ENCODE measurements at regions not wholly inside any gene's neighbourhood (a gene's known extent, or its start where the extent isn't known, plus 50 kb on each side); places are given as distances from the start of the nearest gene placed in this dataset.
"Not testable (repeated sequence)": the region's sequence is repeated elsewhere in the genome, so short reads cannot be mapped to it uniquely, and the experiment has no call there.

DNA sequence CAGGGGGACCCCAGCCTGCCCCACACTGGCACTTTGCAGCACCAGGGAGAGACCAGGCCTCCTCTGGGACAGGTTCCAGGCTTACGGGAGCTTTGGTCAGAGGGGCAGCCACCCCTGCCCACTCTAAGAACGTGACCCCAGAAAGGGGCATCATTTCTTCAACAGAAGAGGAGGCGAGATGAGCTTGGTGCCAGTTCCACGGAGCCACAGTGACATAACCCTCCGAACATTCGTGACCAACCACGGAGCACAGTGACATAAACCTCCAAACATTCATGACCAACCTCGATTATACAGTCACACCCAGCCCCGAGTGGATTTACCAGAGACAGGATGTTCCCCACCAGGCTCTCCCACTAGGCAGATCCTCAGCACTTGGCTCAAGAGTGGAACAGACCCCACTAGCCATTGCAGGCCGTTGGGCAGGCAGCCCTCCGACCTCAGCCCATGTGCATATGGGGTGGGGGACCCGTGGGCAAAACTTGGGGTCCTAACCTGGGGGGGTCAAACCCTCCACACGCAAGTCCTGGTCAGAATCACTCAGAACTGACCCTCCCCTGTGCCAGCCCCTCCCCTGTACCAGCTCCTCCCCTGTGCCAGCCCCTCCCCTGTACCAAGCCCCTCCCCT lies 112.9 kb downstream of the METRNL start:
- DNase-seq (ENCODE audit: low spot score): no peak

GRCh38 chr17:83192789-83193335 lies 113.5 kb downstream of the METRNL start:
- not testable (repeated sequence) for DNase-seq (ENCODE audit: low spot score)

DNA sequence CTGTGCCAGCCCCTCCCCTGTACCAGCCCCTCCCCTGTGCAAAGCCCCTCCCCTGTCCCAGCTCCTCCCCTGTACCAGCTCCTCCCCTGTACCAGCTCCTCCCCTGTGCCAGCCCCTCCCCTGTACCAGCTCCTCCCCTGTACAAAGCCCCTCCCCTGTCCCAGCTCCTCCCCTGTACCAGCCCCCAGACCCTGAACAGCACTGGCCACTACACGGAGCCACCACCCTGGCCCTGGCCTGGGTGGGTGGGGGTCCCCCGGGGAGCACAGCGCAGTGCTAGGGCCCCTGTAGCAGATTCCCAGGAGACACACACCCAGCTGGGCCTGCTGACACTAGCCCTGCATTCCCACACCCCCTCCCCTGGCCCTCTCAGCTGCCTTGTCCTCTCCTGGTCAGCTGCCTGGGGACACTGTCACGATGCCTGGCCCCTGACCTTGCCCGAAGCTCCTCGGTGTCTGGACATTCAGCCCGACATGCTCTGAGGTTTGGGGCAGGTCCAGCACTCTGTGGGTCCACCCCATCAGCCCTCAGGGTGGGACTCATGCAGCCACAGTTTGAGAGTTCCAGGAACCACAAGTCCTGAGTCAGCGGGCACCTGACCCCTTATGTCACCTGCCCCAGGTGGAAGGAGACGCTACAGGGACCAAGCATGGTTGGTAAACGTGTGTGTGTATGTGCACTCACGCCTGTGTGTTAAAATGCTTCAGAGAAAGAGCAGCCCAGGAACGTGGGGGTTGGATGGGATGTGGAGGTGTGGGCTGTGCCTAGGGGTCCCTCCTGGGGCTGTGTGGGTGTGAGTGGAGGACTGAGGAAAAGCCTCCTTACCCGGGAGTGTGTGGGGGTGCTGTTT lies 114.2 kb downstream of the METRNL start:
- peak; percentile 58 for DNase-seq (ENCODE audit: low spot score)

- DNase-seq (ENCODE audit: low spot score): no peak
Observed at GRCh38 chr17:83194186-83194561, 114.8 kb downstream of the METRNL start.

DNA sequence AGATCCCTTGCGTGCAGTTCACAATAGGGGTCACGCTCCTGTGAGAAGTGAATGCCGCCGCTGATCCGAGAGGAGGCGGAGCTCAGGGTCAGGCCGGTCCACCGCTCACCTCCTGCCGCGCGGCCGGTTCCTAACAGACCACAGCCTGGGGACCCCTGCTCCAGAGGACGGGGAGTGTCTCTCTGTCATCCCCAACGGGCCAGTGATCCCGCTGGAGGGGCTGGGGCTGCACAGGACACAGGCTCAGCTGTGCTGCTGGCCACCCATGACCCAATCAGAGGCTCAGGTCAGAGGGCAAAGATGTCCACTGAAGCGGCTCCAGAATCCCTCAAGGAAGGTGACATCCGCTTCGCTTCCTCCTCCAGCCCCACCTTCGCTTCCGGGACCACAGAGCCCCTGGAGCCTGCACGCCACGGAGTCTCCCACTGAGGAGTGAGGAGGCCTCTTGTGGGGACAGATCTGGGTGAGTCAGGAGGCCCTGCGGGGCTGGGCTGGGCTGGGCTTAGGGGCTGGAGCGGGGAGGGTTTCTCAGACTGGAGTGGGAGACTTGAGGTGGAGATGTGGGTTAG lies 115.4 kb downstream of the METRNL start:
- DNase-seq (ENCODE audit: low spot score): no peak

GRCh38 chr17:83195330-83196023 lies 116.1 kb downstream of the METRNL start:
- DNase-seq (ENCODE audit: low spot score): no peak

GRCh38 chr17:83196024-83196365 lies 116.6 kb downstream of the METRNL start:
- DNase-seq (ENCODE audit: low spot score): no peak

- DNase-seq (ENCODE audit: low spot score): no peak
Observed at GRCh38 chr17:83196366-83196765, 117.0 kb downstream of the METRNL start.

DNA sequence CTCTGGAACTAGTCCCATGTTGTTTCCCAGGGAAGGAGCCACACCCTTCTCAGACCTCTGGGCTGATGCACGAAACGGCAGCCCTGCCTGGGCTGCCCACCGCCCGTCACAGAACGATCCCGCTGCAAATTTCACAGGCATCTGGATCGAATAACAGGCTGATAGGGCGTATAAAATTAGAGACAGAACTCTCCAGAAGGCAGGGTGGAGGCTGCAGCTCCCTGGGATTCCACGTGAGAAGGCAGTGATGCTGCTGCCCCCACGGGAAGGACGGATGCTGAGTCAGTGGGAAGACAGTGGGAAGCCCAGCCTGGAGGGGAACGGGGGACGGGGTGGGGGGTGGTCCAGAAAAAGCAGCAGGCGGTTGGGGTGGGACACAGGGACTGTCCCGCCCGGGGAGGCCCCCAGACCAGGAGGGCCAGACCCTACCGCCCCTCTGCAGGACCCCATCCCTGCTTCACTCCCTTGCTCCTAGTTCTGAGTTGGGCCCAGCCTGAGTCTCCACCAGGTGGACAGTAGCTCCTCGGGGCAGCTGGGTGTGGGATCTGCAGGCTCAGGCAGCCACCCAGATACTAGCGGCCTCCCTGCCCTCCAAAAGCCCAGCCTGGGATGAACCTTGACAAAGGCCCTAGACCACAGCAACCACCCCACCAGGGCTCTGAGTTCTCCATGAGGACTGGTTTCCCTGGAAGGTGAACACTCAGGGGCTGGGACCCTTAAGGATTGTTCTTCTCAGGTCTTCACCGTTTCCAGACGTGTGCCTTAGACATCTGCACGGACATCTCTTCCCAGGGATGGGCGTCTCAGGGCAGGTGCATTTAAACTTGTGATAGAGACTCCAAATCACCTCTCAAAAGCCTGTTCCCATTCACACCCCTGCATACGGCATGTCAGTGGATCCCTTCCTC lies 117.8 kb downstream of the METRNL start:
- DNase-seq (ENCODE audit: low spot score): no peak

GRCh38 chr17:83198366-83199341 lies 119.2 kb downstream of the METRNL start:
- DNase-seq (ENCODE audit: low spot score): no peak

GRCh38 chr17:83199500-83200201 lies 120.2 kb downstream of the METRNL start:
- peak; percentile 33 for DNase-seq (ENCODE audit: low spot score)

DNA sequence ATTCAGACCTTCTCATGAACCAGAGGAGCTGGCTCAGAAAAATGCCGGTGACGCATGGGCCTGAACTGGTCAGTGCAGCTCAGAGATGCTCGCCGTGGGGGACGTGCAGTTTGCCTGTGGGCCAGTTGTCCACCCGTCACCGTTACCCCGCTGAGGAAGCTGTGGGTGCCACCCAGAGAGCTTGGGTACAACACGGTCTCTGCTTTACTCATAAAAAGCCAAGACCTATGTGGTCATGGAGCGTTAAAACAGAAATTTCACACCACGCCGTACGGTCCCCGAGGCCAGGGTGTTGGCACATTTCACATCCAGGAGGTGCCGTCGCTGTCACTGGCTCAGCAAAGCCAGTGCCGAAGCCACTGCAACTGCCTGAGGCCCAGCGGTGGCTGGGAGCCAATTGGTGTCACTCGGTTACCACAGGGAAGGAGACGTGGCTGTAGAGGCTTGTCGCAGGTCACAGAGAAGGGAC lies 120.9 kb downstream of the METRNL start:
- no peak for DNase-seq (ENCODE audit: low spot score)

- no peak for DNase-seq (ENCODE audit: low spot score)
Observed at GRCh38 chr17:83200751-83201150, 121.3 kb downstream of the METRNL start.

DNA sequence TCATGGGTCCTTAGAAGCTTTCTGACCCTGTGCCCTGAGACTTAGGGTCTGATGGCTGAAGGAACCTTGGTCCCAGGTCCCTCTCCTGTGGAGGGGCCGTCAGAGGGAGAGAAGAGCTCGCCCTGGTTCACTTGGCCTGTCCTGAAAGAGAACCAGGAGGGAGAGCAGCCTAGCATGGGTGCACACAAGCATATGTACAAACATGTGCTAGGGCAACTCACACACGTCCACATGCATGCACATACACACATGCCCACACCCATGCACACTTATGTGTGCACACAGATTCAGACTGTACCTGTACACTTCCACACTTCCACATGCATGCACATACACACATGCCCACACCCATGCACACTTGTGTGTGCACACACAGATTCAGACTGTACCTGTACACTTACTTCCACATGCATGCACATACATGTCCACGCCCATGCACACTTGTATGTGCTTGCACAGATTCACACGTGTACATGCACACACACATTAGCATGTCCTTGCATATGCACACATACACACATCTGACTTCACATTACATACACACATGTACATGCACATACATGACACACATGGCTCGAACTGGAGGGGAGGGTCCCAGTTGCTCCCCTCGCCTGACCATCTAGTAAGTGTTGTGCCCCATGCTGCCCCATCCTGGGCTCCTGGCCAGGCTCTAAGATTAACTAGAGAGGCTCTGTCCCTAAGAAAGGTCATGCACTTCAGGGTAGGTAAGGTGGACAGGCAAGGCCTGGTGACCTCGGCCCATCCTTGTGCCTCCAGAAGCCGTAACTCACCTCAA lies 122.0 kb downstream of the METRNL start:
- DNase-seq (ENCODE audit: low spot score): no peak

- DNase-seq (ENCODE audit: low spot score): no peak
Observed at GRCh38 chr17:83202002-83203000, 122.9 kb downstream of the METRNL start.

DNA sequence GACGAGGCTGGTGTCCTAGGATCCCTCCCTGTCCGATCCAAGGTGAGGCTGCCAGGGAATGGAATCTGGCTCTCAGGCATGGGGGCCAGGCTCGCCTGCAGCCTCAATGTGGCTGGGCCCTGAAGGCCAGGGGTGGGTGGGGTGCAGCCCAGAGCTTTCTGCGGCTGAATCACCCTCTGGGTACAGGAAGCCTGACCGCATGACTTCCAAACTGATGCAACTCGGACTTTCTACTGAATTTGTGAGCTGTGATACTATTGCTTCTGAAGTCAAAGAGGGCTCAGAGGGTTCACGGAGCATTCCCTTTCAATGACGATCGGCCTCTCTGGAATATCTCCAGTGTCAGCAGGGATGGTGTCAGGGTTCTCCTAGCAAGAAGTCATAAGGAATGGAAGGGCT lies 123.7 kb downstream of the METRNL start:
- DNase-seq (ENCODE audit: low spot score): peak; percentile 69

DNA sequence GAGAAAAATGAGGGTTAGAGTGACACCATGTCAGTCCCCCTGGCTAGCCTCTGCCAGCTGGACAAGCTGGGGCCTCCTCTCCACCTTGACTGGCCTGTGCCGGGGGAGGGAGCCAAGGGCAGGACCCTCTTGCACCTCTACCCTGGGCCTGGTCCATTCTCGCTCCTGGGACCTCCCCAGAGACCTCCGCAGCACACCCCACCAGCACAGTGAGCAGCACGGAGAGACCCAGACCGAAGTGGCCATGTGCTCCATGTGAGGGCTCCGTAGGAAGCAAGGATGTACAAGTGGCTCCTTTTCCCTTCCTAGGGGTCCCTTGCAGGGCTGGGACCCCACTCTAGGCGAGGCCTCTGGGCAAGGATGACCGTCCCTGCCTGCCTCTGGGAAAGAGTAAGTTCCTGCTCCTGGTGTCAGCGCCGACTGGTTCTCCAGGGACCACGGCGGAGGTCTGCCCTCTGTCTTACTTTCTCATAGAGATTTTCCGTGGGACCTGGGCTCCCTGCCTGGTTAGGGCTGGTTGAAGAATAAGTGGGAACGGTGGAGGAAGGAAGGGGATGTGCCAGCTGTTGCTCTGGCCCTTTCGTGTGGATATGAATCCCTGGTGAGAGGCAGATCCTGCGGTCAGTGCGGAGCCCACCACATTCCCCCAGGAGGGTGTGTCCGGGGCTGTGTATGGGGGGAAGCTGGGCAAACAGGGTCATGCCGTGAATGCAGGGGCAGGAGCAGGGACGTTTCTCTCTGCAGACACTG lies 124.2 kb downstream of the METRNL start:
- no peak for DNase-seq (ENCODE audit: low spot score)
